GM18858 (cell line): ENCODE measurements at regions not wholly inside any gene's neighbourhood (a gene's known extent, or its start where the extent isn't known, plus 50 kb on each side); places are given as distances from the start of the nearest gene placed in this dataset.
"Not testable (repeated sequence)": the region's sequence is repeated elsewhere in the genome, so short reads cannot be mapped to it uniquely, and the experiment has no call there.

Source experiments
- ATAC-seq: cut with Tn5 transposase; IDR thresholded peaks from one replicate; pipeline ENCODE4 v1.9.1; 2021; ENCODE audit not compliant: unreplicated experiment

GRCh38 chr14:55891692-55892091 lies 226.5 kb upstream of the PELI2 start:
- ATAC-seq: no peak

GRCh38 chr14:55892906-55893305 lies 225.3 kb upstream of the PELI2 start:
- ATAC-seq: no peak

GRCh38 chr14:55893705-55894104 lies 224.5 kb upstream of the PELI2 start:
- ATAC-seq: no peak

- no peak for ATAC-seq
Measured at GRCh38 chr14:55897031-55897430, 221.2 kb upstream of the PELI2 start.

- no peak for ATAC-seq
Measured at GRCh38 chr14:55898938-55899337, 219.3 kb upstream of the PELI2 start.

GRCh38 chr14:55899531-55899930 lies 218.7 kb upstream of the PELI2 start:
- no peak for ATAC-seq

GRCh38 chr14:55900749-55901148 lies 217.5 kb upstream of the PELI2 start:
- ATAC-seq: no peak

GRCh38 chr14:55901291-55901690 lies 216.9 kb upstream of the PELI2 start:
- no peak for ATAC-seq

- ATAC-seq: no peak
Measured at GRCh38 chr14:55902241-55902640, 216.0 kb upstream of the PELI2 start.

- ATAC-seq: no peak
Measured at GRCh38 chr14:55904086-55904485, 214.1 kb upstream of the PELI2 start.

- no peak for ATAC-seq
Measured at GRCh38 chr14:55908106-55908505, 210.1 kb upstream of the PELI2 start.

GRCh38 chr14:55909879-55910278 lies 208.3 kb upstream of the PELI2 start:
- ATAC-seq: no peak

- no peak for ATAC-seq
Measured at GRCh38 chr14:55910601-55911243, 207.5 kb upstream of the PELI2 start.

- no peak for ATAC-seq
Measured at GRCh38 chr14:55911776-55912175, 206.4 kb upstream of the PELI2 start.

GRCh38 chr14:55912344-55912743 lies 205.9 kb upstream of the PELI2 start:
- no peak for ATAC-seq

- no peak for ATAC-seq
Measured at GRCh38 chr14:55913324-55914025, 204.7 kb upstream of the PELI2 start.

- no peak for ATAC-seq
Measured at GRCh38 chr14:55914771-55915170, 203.4 kb upstream of the PELI2 start.

GRCh38 chr14:55915456-55915855 lies 202.8 kb upstream of the PELI2 start:
- no peak for ATAC-seq

- not testable (repeated sequence) for ATAC-seq
Measured at GRCh38 chr14:55919800-55920199, 198.4 kb upstream of the PELI2 start.

- no peak for ATAC-seq
Measured at GRCh38 chr14:55921511-55921910, 196.7 kb upstream of the PELI2 start.

- no peak for ATAC-seq
Measured at GRCh38 chr14:55926007-55926406, 192.2 kb upstream of the PELI2 start.

- ATAC-seq: no peak
Measured at GRCh38 chr14:55927028-55927427, 191.2 kb upstream of the PELI2 start.

GRCh38 chr14:55928276-55928675 lies 189.9 kb upstream of the PELI2 start:
- ATAC-seq: no peak
